ENCODE measurements at regions not wholly inside any gene's neighbourhood (a gene's known extent, or its start where the extent isn't known, plus 50 kb on each side); places are given as distances from the start of the nearest gene placed in this dataset.
A peak's percentile ranks its signal among the peaks of the same experiment; 100 is the strongest.

GRCh38 chr21:14688936-14689335 lies 142.8 kb upstream of the SAMSN1 start:
- no peak for DNase-seq (ENCODE audit: low read depth in 2 of 2)
- TF ChIP-seq CTCF (conservative IDR thresholded peaks at IDR 0.05 in 1 of 2, IDR thresholded peaks at IDR 0.05 in 1 of 2; ENCODE audit: low read depth in 1 of 2, low read length in 2 of 2) (no peak), EZH2 (IDR thresholded peaks at IDR 0.05; ENCODE audit: low read length, missing control alignments) (no peak)
- no peaks in the 10 kb centered on the region for H3K79me2 ChIP-seq (ENCODE audit: control insufficient read depth, insufficient read depth, low read length)
- no peak overlapping the region for H3K4me2 ChIP-seq (ENCODE audit: extremely low read depth, insufficient read depth, low read length)
- no peak overlapping the region for H3K4me3 ChIP-seq (replicated peaks in 1 of 4; ENCODE audit: control extremely low read depth in 1 of 4, insufficient read depth in 1 of 4, low read depth in 3 of 4, low read length in 4 of 4)
- no peaks in the 10 kb centered on the region for H3K27me3 ChIP-seq (ENCODE audit: control insufficient read depth, insufficient read depth, low read length)
- no peak overlapping the region for H2AFZ ChIP-seq (ENCODE audit: low read length)
- no peaks in the 10 kb centered on the region for H3K36me3 ChIP-seq (ENCODE audit: control insufficient read depth, insufficient read depth, low read length)
- no peaks in the 10 kb centered on the region for H3K4me1 ChIP-seq (ENCODE audit: control insufficient read depth, extremely low read depth, insufficient read depth, low read length)
- H3K9me3 ChIP-seq (ENCODE audit: control insufficient read depth, insufficient read depth, low read depth, low read length), result no peaks in the 10 kb centered on the region
- no peak overlapping the region for H3K9ac ChIP-seq (ENCODE audit: insufficient read depth, low read length)
- no peaks in the 10 kb centered on the region for H4K20me1 ChIP-seq (ENCODE audit: control insufficient read depth, extremely low read depth, insufficient read depth, low read length)
- no peak overlapping the region for H3K27ac ChIP-seq (ENCODE audit: insufficient read depth, low read length)

- H3K4me3 ChIP-seq (replicated peaks in 1 of 4; ENCODE audit: control extremely low read depth in 1 of 4, insufficient read depth in 1 of 4, low read depth in 3 of 4, low read length in 4 of 4), result no peak overlapping the region
- H3K4me2 ChIP-seq (ENCODE audit: extremely low read depth, insufficient read depth, low read length), result no peak overlapping the region
- H3K4me1 ChIP-seq (ENCODE audit: control insufficient read depth, extremely low read depth, insufficient read depth, low read length), result no peaks in the 10 kb centered on the region
- H3K36me3 ChIP-seq (ENCODE audit: control insufficient read depth, insufficient read depth, low read length), result no peaks in the 10 kb centered on the region
- H3K9me3 ChIP-seq (ENCODE audit: control insufficient read depth, insufficient read depth, low read depth, low read length), result no peaks in the 10 kb centered on the region
- no peaks in the 10 kb centered on the region for H3K79me2 ChIP-seq (ENCODE audit: control insufficient read depth, insufficient read depth, low read length)
- DNase-seq (ENCODE audit: low read depth in 2 of 2), result no peak
- no peak overlapping the region for H3K9ac ChIP-seq (ENCODE audit: insufficient read depth, low read length)
- TF ChIP-seq CTCF (conservative IDR thresholded peaks at IDR 0.05 in 1 of 2, IDR thresholded peaks at IDR 0.05 in 1 of 2; ENCODE audit: low read depth in 1 of 2, low read length in 2 of 2) (no peak), EZH2 (IDR thresholded peaks at IDR 0.05; ENCODE audit: low read length, missing control alignments) (no peak)
- H3K27me3 ChIP-seq (ENCODE audit: control insufficient read depth, insufficient read depth, low read length), result no peaks in the 10 kb centered on the region
- H2AFZ ChIP-seq (ENCODE audit: low read length), result no peak overlapping the region
- no peak overlapping the region for H3K27ac ChIP-seq (ENCODE audit: insufficient read depth, low read length)
- no peaks in the 10 kb centered on the region for H4K20me1 ChIP-seq (ENCODE audit: control insufficient read depth, extremely low read depth, insufficient read depth, low read length)
Observed at GRCh38 chr21:14688412-14688811, 142.3 kb upstream of the SAMSN1 start.

GRCh38 chr21:14687268-14687625 lies 141.1 kb upstream of the SAMSN1 start:
- H3K9ac ChIP-seq (ENCODE audit: insufficient read depth, low read length), result no peak overlapping the region
- no peaks in the 10 kb centered on the region for H3K4me1 ChIP-seq (ENCODE audit: control insufficient read depth, extremely low read depth, insufficient read depth, low read length)
- H4K20me1 ChIP-seq (ENCODE audit: control insufficient read depth, extremely low read depth, insufficient read depth, low read length), result no peaks in the 10 kb centered on the region
- no peak overlapping the region for H2AFZ ChIP-seq (ENCODE audit: low read length)
- H3K9me3 ChIP-seq (ENCODE audit: control insufficient read depth, insufficient read depth, low read depth, low read length), result no peaks in the 10 kb centered on the region
- H3K4me2 ChIP-seq (ENCODE audit: extremely low read depth, insufficient read depth, low read length), result no peak overlapping the region
- H3K27ac ChIP-seq (ENCODE audit: insufficient read depth, low read length), result no peak overlapping the region
- H3K4me3 ChIP-seq (replicated peaks in 1 of 4; ENCODE audit: control extremely low read depth in 1 of 4, insufficient read depth in 1 of 4, low read depth in 3 of 4, low read length in 4 of 4), result no peak overlapping the region
- H3K79me2 ChIP-seq (ENCODE audit: control insufficient read depth, insufficient read depth, low read length), result no peaks in the 10 kb centered on the region
- H3K27me3 ChIP-seq (ENCODE audit: control insufficient read depth, insufficient read depth, low read length), result no peaks in the 10 kb centered on the region
- no peaks in the 10 kb centered on the region for H3K36me3 ChIP-seq (ENCODE audit: control insufficient read depth, insufficient read depth, low read length)
- DNase-seq (ENCODE audit: low read depth in 2 of 2), result peak in 1 of 2 donors; percentile 1
- TF ChIP-seq CTCF (conservative IDR thresholded peaks at IDR 0.05 in 1 of 2, IDR thresholded peaks at IDR 0.05 in 1 of 2; ENCODE audit: low read depth in 1 of 2, low read length in 2 of 2) (no peak), EZH2 (IDR thresholded peaks at IDR 0.05; ENCODE audit: low read length, missing control alignments) (no peak)

Data from fibroblast of lung (primary cell).